Ascending aorta (tissue), 2 donors: ENCODE measurements at regions not wholly inside any gene's neighbourhood (a gene's known extent, or its start where the extent isn't known, plus 50 kb on each side); places are given as distances from the start of the nearest gene placed in this dataset.

Experiments used
- DNase-seq, 2 donors: peaks; one replicate each; pipeline ENCODE4 v3.0.0-alpha.2; 2019; ENCODE audit warnings: low spot score in 2 of 2
- H3K27ac ChIP-seq, 2 donors: fragments of 200-600 bp; sonication (generic); one replicate each; pipeline ENCODE4 v1.5.1; 2016 to 2017; ENCODE audit warnings: mild to moderate bottlenecking in 1 of 2
- H3K27me3 ChIP-seq: fragments of 200-600 bp; sonication (generic); one replicate; pipeline ENCODE4 v1.5.1; 2017
- H3K36me3 ChIP-seq, 2 donors: fragments of 200-600 bp; sonication (generic); one replicate each; pipeline ENCODE4 v1.5.1; 2016
- H3K4me1 ChIP-seq, 2 donors: fragments of 200-600 bp; sonication (generic); one replicate each; pipeline ENCODE4 v1.5.1; 2016 to 2017; ENCODE audit warnings: mild to moderate bottlenecking in 1 of 2
- H3K4me3 ChIP-seq, 2 donors: fragments of 200-600 bp; sonication (generic); one replicate each; pipeline ENCODE4 v1.5.1; 2016 to 2017; ENCODE audit warnings: mild to moderate bottlenecking in 1 of 2
- H3K9me3 ChIP-seq, 2 donors: fragments of 200-600 bp; sonication (generic); one replicate each; pipeline ENCODE4 v1.5.1; 2016
- CTCF ChIP-seq, 3 experiments: fragments of 200-600 bp in 2 of 3; fragments of 450-650 bp in 1 of 3; sonication (generic) in 2 of 3; IDR thresholded peaks; one replicate each; pipeline ENCODE4 v1.5.1; 2016 to 2019; ENCODE audit warnings: antibody characterized with exemption in 3 of 3, mild to moderate bottlenecking in 1 of 3, moderate library complexity in 1 of 3
- intact Hi-C: fragments of 100-400 bp; cut with DNase I; formaldehyde crosslinking; loops from one replicate; pipeline ENCODE4 v1.15.1; 2023

GRCh38 chr18:43501099-43501498 is 223.8 kb upstream of the SYT4 start:
- Histone ChIP-seq H3K4me3 (no peak overlapping the region), H3K4me1 (no peaks in the 10 kb centered on the region), H3K27ac (no peak overlapping the region), H3K27me3 (no peaks in the 10 kb centered on the region), H3K36me3 (no peaks in the 10 kb centered on the region), H3K9me3 (no peaks in the 10 kb centered on the region)
- no peak for TF ChIP-seq CTCF (IDR thresholded peaks at IDR 0.05)
- DNase-seq: no peak
- intact Hi-C loops: no loop called here

DNA sequence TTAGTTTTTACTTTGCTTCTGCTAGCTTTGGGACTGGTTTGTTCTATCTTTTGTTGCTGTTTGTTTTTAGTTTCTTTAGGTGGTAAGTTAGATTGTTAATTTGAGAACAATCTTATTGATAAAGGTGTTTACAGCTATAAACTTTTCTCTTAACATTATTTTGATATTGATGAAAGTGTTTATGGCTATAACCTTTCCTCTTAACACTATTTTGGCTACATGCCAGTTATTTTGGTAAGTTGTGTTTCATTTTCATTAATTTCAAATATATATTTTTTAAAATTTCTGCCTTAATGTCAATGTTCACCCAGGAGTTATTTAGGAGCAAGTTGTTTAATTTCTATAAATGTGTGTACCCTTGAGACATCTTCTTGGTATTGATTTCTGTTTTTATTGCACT is 229.6 kb upstream of the SYT4 start:
- no peak for TF ChIP-seq CTCF (IDR thresholded peaks at IDR 0.05)
- Histone ChIP-seq H3K9me3 (peaks cover 3 to 10% of the 10 kb centered on the region in 2 donors), H3K27ac (no peak overlapping the region), H3K4me1 (no peaks in the 10 kb centered on the region), H3K4me3 (no peak overlapping the region), H3K27me3 (no peaks in the 10 kb centered on the region), H3K36me3 (no peaks in the 10 kb centered on the region)
- DNase-seq: no peak
- intact Hi-C loops: no loop called here

DNA sequence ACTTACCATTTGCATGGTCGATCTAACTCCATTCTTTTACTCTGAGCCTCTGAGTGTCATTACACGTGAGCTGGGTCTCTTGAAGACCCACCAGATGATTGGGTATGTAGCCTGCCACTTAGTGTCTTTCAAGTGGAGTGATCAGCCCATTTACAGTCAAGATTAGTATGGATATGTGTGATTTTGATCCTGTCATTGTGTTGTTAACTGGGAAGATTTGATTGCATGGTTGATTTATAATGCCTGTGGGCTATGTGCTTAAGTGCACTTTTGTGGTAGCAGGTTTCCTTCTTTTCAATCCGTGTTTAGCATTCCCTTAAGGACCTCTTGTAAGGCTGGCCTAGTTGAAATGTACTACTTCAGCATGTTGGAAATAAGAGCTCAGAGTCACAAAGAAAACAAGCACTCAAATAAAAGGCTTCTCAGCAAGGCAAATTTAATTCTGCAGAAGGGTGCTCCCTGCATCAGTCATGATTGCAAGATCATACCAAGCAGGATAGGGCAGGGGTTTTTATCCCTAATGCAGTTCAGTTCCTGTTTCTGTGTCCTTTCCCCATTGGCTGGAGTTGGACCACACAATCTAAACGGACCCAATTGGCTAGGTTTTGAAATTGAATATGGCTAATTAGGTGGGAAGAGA is 230.7 kb upstream of the SYT4 start:
- DNase-seq: no peak
- H3K9me3 ChIP-seq: peaks cover 3 to 10% of the 10 kb centered on the region in 2 donors
- H3K4me3 ChIP-seq: no peak overlapping the region
- H3K27ac ChIP-seq: no peak overlapping the region
- no peaks in the 10 kb centered on the region for H3K27me3 ChIP-seq
- TF ChIP-seq CTCF (IDR thresholded peaks at IDR 0.05): no peak
- H3K36me3 ChIP-seq: no peaks in the 10 kb centered on the region
- intact Hi-C loops: no loop called here
- H3K4me1 ChIP-seq: no peaks in the 10 kb centered on the region

DNA sequence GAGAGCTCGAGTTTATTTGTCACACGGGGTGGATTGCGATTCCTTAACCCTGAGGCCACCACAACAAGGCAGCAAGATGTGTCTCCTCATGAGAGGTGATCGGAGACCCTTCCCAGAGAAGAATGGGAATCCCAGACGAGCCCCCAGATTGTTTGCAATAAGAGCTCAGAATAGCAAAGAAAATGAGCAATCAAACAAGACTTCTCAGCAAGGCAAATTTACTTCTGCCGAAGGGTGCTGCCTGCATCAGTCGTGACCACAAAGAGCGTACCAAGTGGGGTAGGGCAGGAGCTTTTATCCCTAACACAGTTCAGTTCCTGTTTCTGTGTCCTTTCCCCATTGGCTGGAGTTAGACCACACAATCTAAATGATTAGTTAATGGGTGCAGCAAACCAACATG is 237.5 kb upstream of the SYT4 start:
- H3K27me3 ChIP-seq: no peaks in the 10 kb centered on the region

DNA sequence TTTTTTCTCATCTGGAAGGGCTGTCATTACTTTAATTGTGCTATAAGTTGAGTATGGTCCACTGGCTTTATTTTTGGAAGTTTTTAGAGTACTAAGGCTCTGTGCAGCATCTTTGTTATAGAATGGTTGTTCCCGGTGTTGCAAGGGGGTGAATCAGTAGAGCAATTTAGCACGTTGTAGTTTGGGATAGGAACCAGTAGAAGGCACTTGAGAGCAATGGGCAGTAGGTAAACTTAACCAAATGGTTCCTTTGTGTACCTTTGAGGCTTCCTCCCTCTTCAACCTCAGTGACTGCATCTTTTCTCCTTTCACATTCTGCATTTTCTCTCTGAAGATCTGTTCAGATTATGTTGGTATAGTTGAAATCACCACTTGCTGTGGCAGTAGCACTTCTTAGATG is 238.2 kb upstream of the SYT4 start:
- intact Hi-C loops: no loop called here
- H3K4me1 ChIP-seq: no peaks in the 10 kb centered on the region

More for the DNA sequence above, 237.5 kb upstream of the SYT4 start:
- intact Hi-C loops: no loop called here
- Histone ChIP-seq H3K36me3 (no peaks in the 10 kb centered on the region), H3K27ac (no peak overlapping the region), H3K9me3 (no peaks in the 10 kb centered on the region), H3K4me3 (no peak overlapping the region), H3K4me1 (no peaks in the 10 kb centered on the region)
- no peak for DNase-seq
- TF ChIP-seq CTCF (IDR thresholded peaks at IDR 0.05): no peak

More for the DNA sequence above, 238.2 kb upstream of the SYT4 start:
- Histone ChIP-seq H3K27me3 (no peaks in the 10 kb centered on the region), H3K36me3 (no peaks in the 10 kb centered on the region), H3K4me3 (no peak overlapping the region), H3K27ac (no peak overlapping the region), H3K9me3 (no peaks in the 10 kb centered on the region)
- TF ChIP-seq CTCF (IDR thresholded peaks at IDR 0.05): no peak
- DNase-seq: no peak
